GM10248 (cell line): ENCODE measurements at regions not wholly inside any gene's neighbourhood (a gene's known extent, or its start where the extent isn't known, plus 50 kb on each side); places are given as distances from the start of the nearest gene placed in this dataset.

Source experiments
- CTCF ChIA-PET: fragments of 300-600 bp; sonication (Branson Sonifier 250); formaldehyde crosslinking; extraction: SDS; loops from one replicate; lab custom pipeline; 2021; ENCODE audit warnings: antibody characterized with exemption; lab: Yijun Ruan, JAX
- POLR2A ChIA-PET: fragments of 350-650 bp; sonication (Branson Sonifier 250); formaldehyde crosslinking; extraction: SDS; loops from one replicate; lab custom pipeline; 2020; ENCODE audit warnings: antibody characterized with exemption; lab: Yijun Ruan, JAX
- DNase-seq: peaks from one replicate; pipeline ENCODE4 v3.0.0; 2012; ENCODE audit errors: extremely low spot score
- CTCF ChIP-seq: IDR thresholded peaks from 2 replicates; pipeline ENCODE4 v1.5.1; 2012; ENCODE audit warnings: mild to moderate bottlenecking, low read depth; ENCODE audit errors: extremely low read depth, missing control alignments, control extremely low read depth

- no peak for DNase-seq
- TF ChIP-seq CTCF = no peak
- POLR2A ChIA-PET = no interaction called here
- CTCF ChIA-PET = no interaction called here
These were observed 387.5 kb downstream of the BCAT1 start for GRCh38 chr12:24561411-24561871.

DNA sequence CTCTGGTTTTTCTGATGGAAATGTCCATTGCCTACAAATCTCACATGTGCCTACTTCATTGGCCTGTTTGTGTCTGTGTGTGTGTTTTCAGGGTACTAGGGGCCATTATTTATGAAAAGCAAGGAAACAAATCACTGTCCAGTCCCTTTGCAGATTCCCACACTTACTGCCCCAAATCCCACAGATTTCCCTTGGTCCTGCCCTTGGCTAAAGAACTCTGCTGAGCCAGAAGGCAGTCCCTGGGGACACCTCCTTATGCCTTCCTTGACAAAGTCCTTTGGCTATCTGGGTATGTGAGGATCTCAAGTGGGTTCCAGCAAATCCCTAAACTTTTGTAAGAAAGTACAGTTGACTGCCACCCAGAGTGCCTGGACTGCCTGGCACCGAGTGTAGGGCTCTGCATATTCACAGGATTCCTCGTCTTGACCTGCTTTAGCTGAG, 388.1 kb downstream of the BCAT1 start:
- POLR2A ChIA-PET = no interaction called here
- no peak for DNase-seq
- no peak for TF ChIP-seq CTCF
- CTCF ChIA-PET = no interaction called here

GRCh38 chr12:24560192-24560775, 388.6 kb downstream of the BCAT1 start:
- no peak for DNase-seq
- no peak for TF ChIP-seq CTCF
- ChIA-PET POLR2A (no interaction called here), CTCF (no interaction called here)

DNA sequence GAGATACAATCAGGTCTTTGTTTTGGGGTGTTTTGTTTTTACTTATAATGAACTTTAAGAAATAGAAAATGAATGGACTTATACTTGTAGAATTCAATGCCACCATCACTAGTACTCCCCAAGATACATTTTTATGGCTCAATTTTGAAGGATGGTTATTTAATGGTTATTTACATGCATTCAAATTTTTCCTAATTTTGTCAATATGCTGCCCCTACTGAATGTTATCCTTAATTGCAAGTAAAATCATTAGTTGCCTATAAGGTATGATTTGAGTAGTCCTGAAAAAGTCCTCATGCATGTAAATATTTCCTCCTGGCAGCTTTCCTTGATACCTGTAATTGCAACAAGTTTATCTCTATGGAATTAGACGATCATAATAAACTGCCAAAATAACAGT, 391.2 kb downstream of the BCAT1 start:
- no peak for TF ChIP-seq CTCF
- POLR2A ChIA-PET = no interaction called here
- CTCF ChIA-PET = interaction anchor here (1.6 kb wide), 1 partner anchor 9 kb away, joined by 3 read pairs; no protein-coding TSS in a partner anchor
- DNase-seq = no peak

DNA sequence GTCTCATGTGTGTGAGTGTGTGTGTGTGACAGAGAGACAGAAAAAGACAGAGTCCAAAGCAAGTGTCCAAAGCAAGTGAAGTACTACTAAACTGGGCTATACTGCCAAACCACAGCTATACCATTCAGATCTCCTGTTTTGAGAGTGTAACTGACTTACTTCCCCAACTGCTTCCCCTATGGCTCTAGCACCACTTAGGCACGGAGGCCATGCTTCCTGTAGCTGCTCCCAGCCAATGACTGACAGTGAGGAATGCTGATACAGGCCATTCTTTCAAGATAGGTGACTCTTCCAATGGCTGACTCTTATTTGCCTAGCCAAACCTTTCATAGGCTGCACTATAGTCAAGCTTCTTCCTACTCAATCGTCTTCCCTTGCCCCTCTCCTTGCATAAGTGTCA, 393.2 kb downstream of the BCAT1 start:
- DNase-seq = no peak
- ChIA-PET CTCF (interaction anchor here (0.8 to 1.3 kb wide), 3 partner anchors 17 to 252 kb away, joined by 3 read pairs; no protein-coding TSS in a partner anchor), POLR2A (no interaction called here)
- TF ChIP-seq CTCF = no peak

DNA sequence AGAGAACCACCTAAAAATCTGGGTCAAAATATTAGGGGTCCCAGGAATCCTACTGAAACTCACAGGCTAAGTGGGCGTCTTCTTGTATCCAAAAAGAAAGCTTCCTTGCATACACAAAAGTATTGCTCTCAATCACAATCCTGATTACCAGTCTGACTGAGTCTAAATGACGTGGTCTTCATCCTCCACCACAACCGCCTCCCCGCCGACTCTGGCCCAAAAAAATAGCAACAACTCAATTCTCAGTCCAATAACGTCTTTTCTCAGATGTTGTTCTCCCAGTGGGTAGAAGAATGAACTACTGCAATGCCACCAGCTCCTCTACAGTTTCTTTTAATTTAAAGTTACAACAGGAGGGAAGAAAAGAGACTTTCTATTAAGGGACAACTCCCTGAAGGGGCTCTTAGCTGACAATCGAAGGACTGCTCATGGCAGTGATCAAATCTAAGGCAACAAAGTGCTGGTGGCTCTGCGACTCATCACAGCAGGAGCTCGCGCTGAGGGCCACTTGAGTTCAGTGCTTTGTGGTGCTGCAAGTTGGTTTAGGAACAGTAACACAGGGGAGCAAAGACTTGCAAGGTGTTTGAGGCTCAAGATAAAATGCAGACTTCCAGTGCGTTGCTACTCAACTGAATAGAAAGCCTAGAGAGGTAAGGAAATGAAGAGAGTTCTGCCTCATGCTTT, 394.1 kb downstream of the BCAT1 start:
- no peak for DNase-seq
- CTCF ChIA-PET = interaction anchor here (1.2 to 2.0 kb wide), 4 partner anchors 9 to 251 kb away, joined by 3 to 6 read pairs (median 4); no protein-coding TSS in a partner anchor
- POLR2A ChIA-PET = no interaction called here
- no peak for TF ChIP-seq CTCF
